ENCODE measurements at regions not wholly inside any gene's neighbourhood (a gene's known extent, or its start where the extent isn't known, plus 50 kb on each side); places are given as distances from the start of the nearest gene placed in this dataset.

- H3K4me2 ChIP-seq (ENCODE audit: low read depth, low read length) = no peak overlapping the region
- H3K9ac ChIP-seq (ENCODE audit: low read length) = no peak overlapping the region
- peaks cover 13% of the 10 kb centered on the region for H3K4me1 ChIP-seq (ENCODE audit: low read length)
- no peak overlapping the region for H3K27ac ChIP-seq (ENCODE audit: low read length)
- H3K27me3 ChIP-seq (replicated peaks; ENCODE audit: insufficient read depth, low read length) = no peaks in the 10 kb centered on the region
- no peaks in the 10 kb centered on the region for H3F3A ChIP-seq (ENCODE audit: insufficient read depth, low read length)
- H3K79me2 ChIP-seq (ENCODE audit: low read length) = no peaks in the 10 kb centered on the region
- TF ChIP-seq CTCF (IDR thresholded peaks at IDR 0.05; ENCODE audit: low read length) (no peak), EZH2 (optimal IDR thresholded peaks at IDR 0.05; ENCODE audit: low read depth, low read length) (no peak), EZH2phosphoT487 (IDR thresholded peaks at IDR 0.05; ENCODE audit: low read length) (no peak)
- H3K9me3 ChIP-seq (replicated peaks; ENCODE audit: insufficient read depth, low read length) = no peaks in the 10 kb centered on the region
- no peak overlapping the region for H2AFZ ChIP-seq (ENCODE audit: low read length)
- H4K20me1 ChIP-seq (ENCODE audit: insufficient read depth, low read length) = no peaks in the 10 kb centered on the region
- H3K4me3 ChIP-seq (ENCODE audit: low read length) = no peak overlapping the region
- DNase-seq = no peak
- no peaks in the 10 kb centered on the region for H3K9me2 ChIP-seq (replicated peaks; ENCODE audit: insufficient read depth, low read length)
- no peaks in the 10 kb centered on the region for H3K36me3 ChIP-seq (replicated peaks; ENCODE audit: insufficient read depth, low read length)
Observed at GRCh38 chr10:30789806-30790205, 160.3 kb upstream of the LYZL2 start.

GRCh38 chr10:30788307-30788706 is 158.8 kb upstream of the LYZL2 start:
- Histone ChIP-seq H3K79me2 (ENCODE audit: low read length) (no peaks in the 10 kb centered on the region), H3K4me3 (ENCODE audit: low read length) (no peak overlapping the region), H3K4me1 (ENCODE audit: low read length) (peaks cover 17% of the 10 kb centered on the region), H3K27me3 (replicated peaks; ENCODE audit: insufficient read depth, low read length) (no peaks in the 10 kb centered on the region), H4K20me1 (ENCODE audit: insufficient read depth, low read length) (no peaks in the 10 kb centered on the region), H3K36me3 (replicated peaks; ENCODE audit: insufficient read depth, low read length) (no peaks in the 10 kb centered on the region), H3K4me2 (ENCODE audit: low read depth, low read length) (0 out of 2 replicates have a peak overlapping the region, but pooled peaks have one; percentile 15), H2AFZ (ENCODE audit: low read length) (no peak overlapping the region), H3K27ac (ENCODE audit: low read length) (no peak overlapping the region), H3K9me3 (replicated peaks; ENCODE audit: insufficient read depth, low read length) (no peaks in the 10 kb centered on the region), H3F3A (ENCODE audit: insufficient read depth, low read length) (peaks cover 8% of the 10 kb centered on the region), H3K9ac (ENCODE audit: low read length) (no peak overlapping the region), H3K9me2 (replicated peaks; ENCODE audit: insufficient read depth, low read length) (no peaks in the 10 kb centered on the region)
- TF ChIP-seq CTCF (IDR thresholded peaks at IDR 0.05; ENCODE audit: low read length) (no peak), EZH2 (optimal IDR thresholded peaks at IDR 0.05; ENCODE audit: low read depth, low read length) (no peak), EZH2phosphoT487 (IDR thresholded peaks at IDR 0.05; ENCODE audit: low read length) (no peak)
- peak; percentile 30 for DNase-seq

- Histone ChIP-seq H4K20me1 (ENCODE audit: insufficient read depth, low read length) (no peaks in the 10 kb centered on the region), H3K9ac (ENCODE audit: low read length) (no peak overlapping the region), H3K9me3 (replicated peaks; ENCODE audit: insufficient read depth, low read length) (no peaks in the 10 kb centered on the region), H3K4me2 (ENCODE audit: low read depth, low read length) (no peak overlapping the region), H3K36me3 (replicated peaks; ENCODE audit: insufficient read depth, low read length) (no peaks in the 10 kb centered on the region), H3K27me3 (replicated peaks; ENCODE audit: insufficient read depth, low read length) (no peaks in the 10 kb centered on the region), H3K79me2 (ENCODE audit: low read length) (no peaks in the 10 kb centered on the region), H3K9me2 (replicated peaks; ENCODE audit: insufficient read depth, low read length) (no peaks in the 10 kb centered on the region), H2AFZ (ENCODE audit: low read length) (no peak overlapping the region), H3F3A (ENCODE audit: insufficient read depth, low read length) (peaks cover 22% of the 10 kb centered on the region), H3K27ac (ENCODE audit: low read length) (no peak overlapping the region), H3K4me3 (ENCODE audit: low read length) (no peak overlapping the region), H3K4me1 (ENCODE audit: low read length) (peaks cover 25% of the 10 kb centered on the region)
- TF ChIP-seq CTCF (IDR thresholded peaks at IDR 0.05; ENCODE audit: low read length) = no peak
- no peak for TF ChIP-seq EZH2phosphoT487 (IDR thresholded peaks at IDR 0.05; ENCODE audit: low read length)
- no peak for TF ChIP-seq EZH2 (optimal IDR thresholded peaks at IDR 0.05; ENCODE audit: low read depth, low read length)
- no peak for DNase-seq
Observed at GRCh38 chr10:30786906-30787305, 157.4 kb upstream of the LYZL2 start.
